HCT116 (cell line): ENCODE measurements at regions not wholly inside any gene's neighbourhood (a gene's known extent, or its start where the extent isn't known, plus 50 kb on each side); places are given as distances from the start of the nearest gene placed in this dataset.

Experiments
- ATAC-seq: fragments of 200-7000 bp; cut with Tn5 transposase; 2 replicates; pipeline ENCODE4 v1.9.1; 2020; ENCODE audit warnings: mild to moderate bottlenecking, moderate library complexity
- BruUV-seq: library from RNA; stranded (reverse); fragments of 400-500 nt; replicated peaks from 2 replicates; lab custom pipeline; 2021; lab: Mats Ljungman, UMichigan
- CTCF ChIA-PET: fragments of 300-600 bp; sonication (Branson Sonifier 250); formaldehyde crosslinking; loops from one replicate; lab custom pipeline; 2021; ENCODE audit warnings: antibody characterized with exemption; lab: Charles Lee
- POLR2A ChIA-PET: fragments of 300-600, 350-600 bp; sonication (Branson Sonifier 250); formaldehyde crosslinking; loops from one replicate; lab custom pipeline; 2021; ENCODE audit warnings: antibody characterized with exemption; lab: Charles Lee
- RAD21 ChIA-PET, 2 experiments: fragments of 300-600 bp; sonication (Branson Sonifier 250); formaldehyde crosslinking; loops; one replicate each; lab custom pipeline; 2023; ENCODE audit warnings: low total read pairs in 2 of 2; ENCODE audit not compliant: uncharacterized antibody in 2 of 2, unreplicated experiment in 2 of 2, low non-redundant PET in 1 of 2; lab: Charles Lee
- DNase-seq: peaks from one replicate; pipeline ENCODE4 v3.0.0-alpha.2; 2010; ENCODE audit warnings: low read depth, low spot score
- H2AFZ ChIP-seq: fragments of 200-600 bp; shearing (Covaris generic), sonication (generic); 2 replicates; pipeline ENCODE4 v1.6.1; 2017; ENCODE audit warnings: low read depth, mixed run types, mixed read lengths, antibody characterized with exemption, low read length; ENCODE audit not compliant: poor library complexity, severe bottlenecking
- H3K27ac ChIP-seq: 2 replicates; pipeline ENCODE4 v1.5.1; 2012; ENCODE audit warnings: low read depth, low read length
- H3K27me3 ChIP-seq: fragments of 200-600 bp; sonication (generic); 2 replicates; pipeline ENCODE4 v1.6.1; 2016; ENCODE audit warnings: mixed run types, low read length, mixed read lengths; ENCODE audit not compliant: insufficient read depth
- H3K36me3 ChIP-seq, 2 experiments: fragments of 200-500 bp in 1 of 2; fragments of 200-600 bp in 1 of 2; sonication (Bioruptor generic) in 1 of 2; sonication (generic) in 1 of 2; 2 replicates each; pipeline versions ENCODE4 v1.5.1 to v1.6.1; 2014 to 2016; ENCODE audit warnings: low read length in 2 of 2, inconsistent platforms in 1 of 2, mixed read lengths in 1 of 2, mixed run types in 1 of 2; ENCODE audit not compliant: insufficient read depth in 2 of 2, control insufficient read depth in 1 of 2
- H3K4me1 ChIP-seq, 2 experiments: fragments of 200-600 bp in 1 of 2; sonication (generic) in 1 of 2; 2 replicates each; pipeline versions ENCODE4 v1.5.1 to v1.6.1; 2012 to 2017; ENCODE audit warnings: low read length in 2 of 2, inconsistent platforms in 1 of 2, mild to moderate bottlenecking in 1 of 2, mixed read lengths in 1 of 2, mixed run types in 1 of 2, moderate library complexity in 1 of 2; ENCODE audit not compliant: insufficient read depth in 2 of 2, control insufficient read depth in 1 of 2
- H3K4me2 ChIP-seq: fragments of 200-600 bp; sonication (generic); 2 replicates; pipeline ENCODE4 v1.6.1; 2017; ENCODE audit warnings: mixed run types, low read length, mixed read lengths
- H3K4me3 ChIP-seq, 2 experiments: fragments of 200-600 bp in 1 of 2; sonication (generic) in 1 of 2; replicated peaks in 1 of 2; 2 replicates each; pipeline ENCODE4 v1.5.1; 2011 to 2016; ENCODE audit warnings: low read length in 2 of 2, control low read depth in 1 of 2, low read depth in 1 of 2, mild to moderate bottlenecking in 1 of 2, mixed read lengths in 1 of 2, mixed run types in 1 of 2
- H3K79me2 ChIP-seq: fragments of 200-600 bp; sonication (generic); 2 replicates; pipeline ENCODE4 v1.6.1; 2017; ENCODE audit warnings: mild to moderate bottlenecking, mixed run types, low read length, moderate library complexity, mixed read lengths; ENCODE audit not compliant: insufficient read depth
- H3K9ac ChIP-seq: fragments of 200-600 bp; sonication (generic); 2 replicates; pipeline ENCODE4 v1.6.1; 2016; ENCODE audit warnings: low read length, mixed read lengths
- H3K9me2 ChIP-seq: fragments of 200-600 bp; sonication (generic), shearing (Covaris generic); 2 replicates; pipeline ENCODE4 v1.6.1; 2017; ENCODE audit warnings: mixed run types, mild to moderate bottlenecking, moderate library complexity; ENCODE audit not compliant: insufficient read depth
- H3K9me3 ChIP-seq, 2 experiments: fragments of 200-500 bp in 1 of 2; fragments of 200-600 bp in 1 of 2; sonication (Bioruptor generic) in 1 of 2; sonication (generic) in 1 of 2; 2 replicates each; pipeline ENCODE4 v1.6.1; 2014 to 2017; ENCODE audit warnings: low read length in 2 of 2, mixed read lengths in 2 of 2, inconsistent platforms in 1 of 2, low read depth in 1 of 2, mild to moderate bottlenecking in 1 of 2, mixed run types in 1 of 2, moderate library complexity in 1 of 2; ENCODE audit not compliant: control insufficient read depth in 1 of 2, insufficient read depth in 1 of 2
- H4K20me1 ChIP-seq: fragments of 200-600 bp; sonication (generic), shearing (Covaris generic); 2 replicates; pipeline ENCODE4 v1.6.1; 2017; ENCODE audit warnings: mixed run types, mild to moderate bottlenecking, moderate library complexity; ENCODE audit not compliant: insufficient read depth
- CBX3 ChIP-seq: IDR thresholded peaks from 2 replicates; pipeline ENCODE4 v1.6.1; 2012; ENCODE audit warnings: low read depth
- CEBPB ChIP-seq: IDR thresholded peaks from 2 replicates; pipeline ENCODE4 v1.6.1; 2012; ENCODE audit warnings: low read depth
- EGR1 ChIP-seq: IDR thresholded peaks from 2 replicates; pipeline ENCODE4 v1.6.1; 2012; ENCODE audit warnings: low read depth
- ELF1 ChIP-seq: IDR thresholded peaks from 2 replicates; pipeline ENCODE4 v1.6.1; 2012; ENCODE audit warnings: low read depth, borderline replicate concordance
- EZH2 ChIP-seq: fragments of 200-600 bp; sonication (generic); IDR thresholded peaks from 2 replicates; pipeline ENCODE4 v1.6.1; 2017; ENCODE audit warnings: antibody characterized with exemption, mixed run types
- JUND ChIP-seq: IDR thresholded peaks from 2 replicates; pipeline ENCODE4 v1.6.1; 2012
- POLR2A ChIP-seq: IDR thresholded peaks from 2 replicates; pipeline ENCODE4 v1.7.0; 2011; ENCODE audit warnings: borderline replicate concordance; ENCODE audit not compliant: insufficient read depth, insufficient read length; ENCODE audit errors: extremely low read depth
- POLR2AphosphoS5 ChIP-seq: IDR thresholded peaks from 2 replicates; pipeline ENCODE4 v1.6.1; 2011; ENCODE audit warnings: mild to moderate bottlenecking, low read depth, low read length, moderate library complexity
- SIN3A ChIP-seq: IDR thresholded peaks from 2 replicates; pipeline ENCODE4 v1.6.1; 2012; ENCODE audit warnings: low read depth
- SP1 ChIP-seq: IDR thresholded peaks from 2 replicates; pipeline ENCODE4 v1.6.1; 2012; ENCODE audit warnings: low read depth
- SRF ChIP-seq: IDR thresholded peaks from 2 replicates; pipeline ENCODE4 v1.6.1; 2012; ENCODE audit warnings: low read depth
- TCF7L2 ChIP-seq: IDR thresholded peaks from 2 replicates; pipeline ENCODE4 v1.7.0; 2011; ENCODE audit warnings: borderline replicate concordance, inconsistent platforms; ENCODE audit not compliant: insufficient read depth, insufficient read length; ENCODE audit errors: extremely low read depth
- YY1 ChIP-seq: IDR thresholded peaks from 2 replicates; pipeline ENCODE4 v1.6.1; 2011; ENCODE audit warnings: low read length, low read depth, moderate library complexity, mild to moderate bottlenecking; ENCODE audit not compliant: insufficient replicate concordance; ENCODE audit errors: extremely low read depth
- ZNF274 ChIP-seq: fragments of 200-500 bp; sonication (Bioruptor generic); IDR thresholded peaks from 2 replicates; pipeline ENCODE4 v1.6.1; 2014; ENCODE audit warnings: mild to moderate bottlenecking, low read depth, low read length, inconsistent platforms
- intact Hi-C: fragments of 100-400 bp; cut with micrococcal nuclease; formaldehyde crosslinking; loops from 2 replicates; pipeline ENCODE4 v1.10.0; 2022
- TF ChIP-seq, protein P1 (sequence below): IDR thresholded peaks from 2 replicates; pipeline ENCODE4 v1.6.1; 2012
- TF ChIP-seq, protein P2 (sequence below): IDR thresholded peaks from 2 replicates; pipeline ENCODE4 v1.6.1; 2012
- TF ChIP-seq, protein P3 (sequence below): IDR thresholded peaks from 2 replicates; pipeline ENCODE4 v1.6.1; 2011; ENCODE audit warnings: mild to moderate bottlenecking, low read length, moderate library complexity; ENCODE audit not compliant: insufficient replicate concordance; ENCODE audit errors: extremely low read depth
- TF ChIP-seq, protein P4 (sequence below): IDR thresholded peaks from 2 replicates; pipeline ENCODE4 v1.6.1; 2012; ENCODE audit warnings: low read depth
- TF ChIP-seq, protein P5 (sequence below), 3 experiments: fragments of 200-600 bp in 1 of 3; sonication (generic) in 1 of 3; IDR thresholded peaks in 2 of 3; conservative IDR thresholded peaks in 1 of 3; 2 replicates each; pipeline ENCODE4 v1.5.1; 2012 to 2017; ENCODE audit warnings: low read depth in 2 of 3, low read length in 2 of 3, antibody characterized with exemption in 1 of 3, borderline replicate concordance in 1 of 3, control low read depth in 1 of 3, mild to moderate bottlenecking in 1 of 3, mixed read lengths in 1 of 3, mixed run types in 1 of 3, moderate library complexity in 1 of 3; ENCODE audit not compliant: insufficient read depth in 1 of 3

DNA sequence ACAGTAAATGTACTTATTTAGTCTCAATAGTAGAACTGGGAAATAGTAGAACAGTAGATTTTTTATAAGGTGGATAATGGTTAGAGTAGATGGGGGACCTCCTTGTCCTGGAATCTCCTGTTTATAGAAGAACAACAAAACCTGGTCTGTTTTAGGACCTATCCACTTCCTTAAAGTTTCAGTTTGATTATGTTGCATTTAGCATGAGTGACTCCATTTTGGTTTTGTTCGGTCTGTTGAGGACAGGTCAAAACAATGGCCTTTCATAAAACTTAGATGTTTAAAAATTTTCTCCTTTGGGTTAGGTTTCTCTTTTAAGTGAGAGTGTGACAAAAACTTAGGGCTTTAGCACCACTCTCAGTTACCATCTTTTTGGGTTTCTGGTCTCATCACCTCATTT, 308.9 kb downstream of the BTG1 start:
- H3K9me2 ChIP-seq = no peaks in the 10 kb centered on the region
- H2AFZ ChIP-seq = no peak overlapping the region
- BruUV-seq = no TSS peak
- ChIA-PET CTCF (no interaction called here), RAD21 (no interaction called here), POLR2A (no interaction called here)
- no peak overlapping the region for H3K4me2 ChIP-seq
- no peak overlapping the region for H3K9ac ChIP-seq
- H3K36me3 ChIP-seq = no peaks in the 10 kb centered on the region
- no peaks in the 10 kb centered on the region for H3K4me1 ChIP-seq
- intact Hi-C loops = no loop called here
- no peaks in the 10 kb centered on the region for H4K20me1 ChIP-seq
- H3K4me3 ChIP-seq = no peak overlapping the region
- ATAC-seq = no peak
- no peak overlapping the region for H3K27ac ChIP-seq
- TF ChIP-seq, protein P1, sequence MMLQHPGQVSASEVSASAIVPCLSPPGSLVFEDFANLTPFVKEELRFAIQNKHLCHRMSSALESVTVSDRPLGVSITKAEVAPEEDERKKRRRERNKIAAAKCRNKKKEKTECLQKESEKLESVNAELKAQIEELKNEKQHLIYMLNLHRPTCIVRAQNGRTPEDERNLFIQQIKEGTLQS = no peak
- no peak for TF ChIP-seq TCF7L2
- no peak for TF ChIP-seq POLR2AphosphoS5
- TF ChIP-seq SIN3A = no peak
- TF ChIP-seq, protein P2, sequence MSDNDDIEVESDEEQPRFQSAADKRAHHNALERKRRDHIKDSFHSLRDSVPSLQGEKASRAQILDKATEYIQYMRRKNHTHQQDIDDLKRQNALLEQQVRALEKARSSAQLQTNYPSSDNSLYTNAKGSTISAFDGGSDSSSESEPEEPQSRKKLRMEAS = no peak
- TF ChIP-seq CEBPB = no peak
- no peak for TF ChIP-seq SRF
- TF ChIP-seq, protein P3, sequence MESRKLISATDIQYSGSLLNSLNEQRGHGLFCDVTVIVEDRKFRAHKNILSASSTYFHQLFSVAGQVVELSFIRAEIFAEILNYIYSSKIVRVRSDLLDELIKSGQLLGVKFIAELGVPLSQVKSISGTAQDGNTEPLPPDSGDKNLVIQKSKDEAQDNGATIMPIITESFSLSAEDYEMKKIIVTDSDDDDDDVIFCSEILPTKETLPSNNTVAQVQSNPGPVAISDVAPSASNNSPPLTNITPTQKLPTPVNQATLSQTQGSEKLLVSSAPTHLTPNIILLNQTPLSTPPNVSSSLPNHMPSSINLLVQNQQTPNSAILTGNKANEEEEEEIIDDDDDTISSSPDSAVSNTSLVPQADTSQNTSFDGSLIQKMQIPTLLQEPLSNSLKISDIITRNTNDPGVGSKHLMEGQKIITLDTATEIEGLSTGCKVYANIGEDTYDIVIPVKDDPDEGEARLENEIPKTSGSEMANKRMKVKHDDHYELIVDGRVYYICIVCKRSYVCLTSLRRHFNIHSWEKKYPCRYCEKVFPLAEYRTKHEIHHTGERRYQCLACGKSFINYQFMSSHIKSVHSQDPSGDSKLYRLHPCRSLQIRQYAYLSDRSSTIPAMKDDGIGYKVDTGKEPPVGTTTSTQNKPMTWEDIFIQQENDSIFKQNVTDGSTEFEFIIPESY = no peak
- TF ChIP-seq, protein P4, sequence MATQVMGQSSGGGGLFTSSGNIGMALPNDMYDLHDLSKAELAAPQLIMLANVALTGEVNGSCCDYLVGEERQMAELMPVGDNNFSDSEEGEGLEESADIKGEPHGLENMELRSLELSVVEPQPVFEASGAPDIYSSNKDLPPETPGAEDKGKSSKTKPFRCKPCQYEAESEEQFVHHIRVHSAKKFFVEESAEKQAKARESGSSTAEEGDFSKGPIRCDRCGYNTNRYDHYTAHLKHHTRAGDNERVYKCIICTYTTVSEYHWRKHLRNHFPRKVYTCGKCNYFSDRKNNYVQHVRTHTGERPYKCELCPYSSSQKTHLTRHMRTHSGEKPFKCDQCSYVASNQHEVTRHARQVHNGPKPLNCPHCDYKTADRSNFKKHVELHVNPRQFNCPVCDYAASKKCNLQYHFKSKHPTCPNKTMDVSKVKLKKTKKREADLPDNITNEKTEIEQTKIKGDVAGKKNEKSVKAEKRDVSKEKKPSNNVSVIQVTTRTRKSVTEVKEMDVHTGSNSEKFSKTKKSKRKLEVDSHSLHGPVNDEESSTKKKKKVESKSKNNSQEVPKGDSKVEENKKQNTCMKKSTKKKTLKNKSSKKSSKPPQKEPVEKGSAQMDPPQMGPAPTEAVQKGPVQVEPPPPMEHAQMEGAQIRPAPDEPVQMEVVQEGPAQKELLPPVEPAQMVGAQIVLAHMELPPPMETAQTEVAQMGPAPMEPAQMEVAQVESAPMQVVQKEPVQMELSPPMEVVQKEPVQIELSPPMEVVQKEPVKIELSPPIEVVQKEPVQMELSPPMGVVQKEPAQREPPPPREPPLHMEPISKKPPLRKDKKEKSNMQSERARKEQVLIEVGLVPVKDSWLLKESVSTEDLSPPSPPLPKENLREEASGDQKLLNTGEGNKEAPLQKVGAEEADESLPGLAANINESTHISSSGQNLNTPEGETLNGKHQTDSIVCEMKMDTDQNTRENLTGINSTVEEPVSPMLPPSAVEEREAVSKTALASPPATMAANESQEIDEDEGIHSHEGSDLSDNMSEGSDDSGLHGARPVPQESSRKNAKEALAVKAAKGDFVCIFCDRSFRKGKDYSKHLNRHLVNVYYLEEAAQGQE = no peak
- no peak for TF ChIP-seq YY1
- no peak for TF ChIP-seq JUND
- TF ChIP-seq EZH2 = no peak
- TF ChIP-seq ZNF274 = no peak
- no peak for TF ChIP-seq POLR2A
- no peak for TF ChIP-seq EGR1
- TF ChIP-seq SP1 = no peak
- no peak for TF ChIP-seq ELF1
- TF ChIP-seq CBX3 = no peak
- TF ChIP-seq, protein P5, sequence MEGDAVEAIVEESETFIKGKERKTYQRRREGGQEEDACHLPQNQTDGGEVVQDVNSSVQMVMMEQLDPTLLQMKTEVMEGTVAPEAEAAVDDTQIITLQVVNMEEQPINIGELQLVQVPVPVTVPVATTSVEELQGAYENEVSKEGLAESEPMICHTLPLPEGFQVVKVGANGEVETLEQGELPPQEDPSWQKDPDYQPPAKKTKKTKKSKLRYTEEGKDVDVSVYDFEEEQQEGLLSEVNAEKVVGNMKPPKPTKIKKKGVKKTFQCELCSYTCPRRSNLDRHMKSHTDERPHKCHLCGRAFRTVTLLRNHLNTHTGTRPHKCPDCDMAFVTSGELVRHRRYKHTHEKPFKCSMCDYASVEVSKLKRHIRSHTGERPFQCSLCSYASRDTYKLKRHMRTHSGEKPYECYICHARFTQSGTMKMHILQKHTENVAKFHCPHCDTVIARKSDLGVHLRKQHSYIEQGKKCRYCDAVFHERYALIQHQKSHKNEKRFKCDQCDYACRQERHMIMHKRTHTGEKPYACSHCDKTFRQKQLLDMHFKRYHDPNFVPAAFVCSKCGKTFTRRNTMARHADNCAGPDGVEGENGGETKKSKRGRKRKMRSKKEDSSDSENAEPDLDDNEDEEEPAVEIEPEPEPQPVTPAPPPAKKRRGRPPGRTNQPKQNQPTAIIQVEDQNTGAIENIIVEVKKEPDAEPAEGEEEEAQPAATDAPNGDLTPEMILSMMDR (IDR thresholded peaks at IDR 0.05 in 2 of 3, conservative IDR thresholded peaks at IDR 0.05 in 1 of 3; ENCODE audit: borderline replicate concordance in 1 of 3, insufficient read depth in 1 of 3, low read depth in 2 of 3, low read length in 2 of 3) = no peak
- no peak for DNase-seq
- no peaks in the 10 kb centered on the region for H3K27me3 ChIP-seq
- no peaks in the 10 kb centered on the region for H3K79me2 ChIP-seq
- no peaks in the 10 kb centered on the region for H3K9me3 ChIP-seq
